ENCODE measurements at regions not wholly inside any gene's neighbourhood (a gene's known extent, or its start where the extent isn't known, plus 50 kb on each side); places are given as distances from the start of the nearest gene placed in this dataset.

- no peak for DNase-seq
Observed at GRCh38 chr13:106738186-106738678, 170.3 kb upstream of the ARGLU1 start.

DNA sequence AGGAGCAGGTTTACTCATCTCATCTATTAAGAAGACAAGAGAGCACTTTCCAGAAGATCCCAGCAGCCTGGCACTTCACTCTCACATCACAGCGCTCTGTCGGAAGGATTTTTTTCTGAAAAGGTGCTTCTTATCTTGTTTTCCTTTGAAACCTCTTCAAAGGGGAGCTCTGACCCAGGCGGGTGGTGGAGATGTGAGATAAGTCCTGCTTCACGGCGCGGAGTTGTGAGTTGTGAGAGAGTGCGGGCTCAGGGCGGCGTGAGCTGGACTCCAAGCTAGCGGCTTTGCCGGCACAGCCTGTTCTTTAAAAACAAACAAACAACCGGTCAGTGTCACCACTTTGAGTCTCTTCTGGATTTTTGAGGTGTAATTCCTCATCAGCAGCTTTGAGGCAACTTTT, 169.0 kb upstream of the ARGLU1 start:
- DNase-seq: no peak

GRCh38 chr13:106734198-106734597, 166.3 kb upstream of the ARGLU1 start:
- DNase-seq: no peak

DNA sequence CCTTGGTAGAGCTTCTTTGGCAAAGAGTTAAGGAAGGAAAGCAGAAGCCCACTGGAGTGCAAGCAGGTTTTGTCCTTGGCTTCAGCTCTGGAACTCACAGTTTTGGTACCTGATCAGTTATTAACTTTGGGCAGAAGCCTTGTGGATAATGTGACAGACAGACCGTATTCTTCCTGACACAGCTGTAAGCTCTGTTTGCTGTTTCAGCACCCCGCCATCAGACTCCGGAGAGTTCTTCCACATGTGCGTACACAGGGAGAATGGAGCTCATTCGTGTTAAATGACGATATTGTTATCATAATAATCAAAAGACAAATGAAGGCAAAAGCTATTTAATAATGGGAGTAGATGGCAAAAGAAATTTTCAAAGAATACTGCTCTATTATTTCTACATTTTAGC, 155.1 kb upstream of the ARGLU1 start:
- no peak for DNase-seq

DNA sequence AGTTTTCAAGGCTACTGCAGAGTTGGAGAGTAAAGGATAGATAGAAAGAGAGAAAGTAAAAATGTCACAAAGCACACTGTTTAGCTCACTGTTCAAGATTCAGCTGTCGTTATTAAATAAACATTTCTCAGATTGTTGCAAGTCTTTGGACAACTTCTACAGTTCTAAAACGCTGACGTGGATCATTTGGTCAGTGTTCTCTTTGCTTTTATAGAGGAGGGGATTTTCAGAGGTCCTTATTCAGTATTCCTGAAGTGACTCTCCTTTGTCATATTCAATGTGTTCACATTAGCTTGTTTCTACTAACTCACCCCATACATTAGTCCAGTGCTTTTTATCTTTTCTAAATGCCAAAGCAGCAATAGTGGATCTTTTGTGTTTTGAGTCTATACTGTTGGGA, 154.7 kb upstream of the ARGLU1 start:
- DNase-seq: no peak

DNA sequence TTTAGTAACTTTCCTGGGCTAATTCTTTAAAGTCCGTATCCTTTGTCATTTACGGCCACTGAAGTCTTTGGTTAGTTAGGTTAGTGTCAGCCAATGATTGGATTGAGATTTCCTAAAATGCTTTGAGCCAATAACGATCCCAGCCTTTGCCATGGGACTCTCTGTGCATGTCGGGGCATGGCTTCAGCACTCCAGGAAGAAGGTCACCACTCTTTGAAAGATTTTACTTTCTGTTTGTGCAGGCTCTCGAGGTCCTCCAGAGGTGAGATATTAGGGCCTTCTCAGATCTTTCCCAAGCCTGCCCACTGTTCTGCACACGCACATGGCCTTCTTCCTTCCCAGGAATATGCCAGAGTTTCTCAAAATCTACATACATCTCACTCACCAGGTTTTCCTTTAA, 153.7 kb upstream of the ARGLU1 start:
- no peak for DNase-seq

- DNase-seq: no peak
Observed at GRCh38 chr13:106714271-106714982, 146.5 kb upstream of the ARGLU1 start.

- no peak for DNase-seq
Observed at GRCh38 chr13:106712381-106712780, 144.4 kb upstream of the ARGLU1 start.

GRCh38 chr13:106710266-106710665, 142.3 kb upstream of the ARGLU1 start:
- DNase-seq: no peak

DNA sequence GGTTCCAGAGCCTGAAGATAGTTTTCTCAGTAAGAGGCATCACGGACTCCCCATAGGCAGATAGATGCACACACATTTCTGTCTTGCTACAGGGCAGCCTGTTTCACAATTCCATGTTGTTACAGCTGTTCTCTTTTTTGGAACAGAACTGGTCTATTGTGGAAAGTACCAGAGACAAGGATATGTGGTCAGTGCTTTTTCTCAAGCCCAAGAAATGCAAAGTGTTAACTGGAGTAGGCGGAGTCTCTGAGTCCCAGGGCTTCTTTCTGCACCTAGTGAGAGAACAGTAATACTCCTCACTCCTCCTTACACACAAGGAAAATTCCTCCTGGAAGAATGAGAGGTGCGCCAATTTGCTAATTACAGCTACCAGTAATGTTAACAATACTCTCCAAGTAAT, 141.6 kb upstream of the ARGLU1 start:
- no peak for DNase-seq

- DNase-seq: no peak
Observed at GRCh38 chr13:106702505-106702904, 134.6 kb upstream of the ARGLU1 start.

- DNase-seq: no peak
Observed at GRCh38 chr13:106701771-106702341, 133.9 kb upstream of the ARGLU1 start.

GRCh38 chr13:106700439-106700838, 132.5 kb upstream of the ARGLU1 start:
- DNase-seq: no peak

GRCh38 chr13:106700007-106700406, 132.1 kb upstream of the ARGLU1 start:
- DNase-seq: no peak

GRCh38 chr13:106699311-106699710, 131.4 kb upstream of the ARGLU1 start:
- no peak for DNase-seq

DNA sequence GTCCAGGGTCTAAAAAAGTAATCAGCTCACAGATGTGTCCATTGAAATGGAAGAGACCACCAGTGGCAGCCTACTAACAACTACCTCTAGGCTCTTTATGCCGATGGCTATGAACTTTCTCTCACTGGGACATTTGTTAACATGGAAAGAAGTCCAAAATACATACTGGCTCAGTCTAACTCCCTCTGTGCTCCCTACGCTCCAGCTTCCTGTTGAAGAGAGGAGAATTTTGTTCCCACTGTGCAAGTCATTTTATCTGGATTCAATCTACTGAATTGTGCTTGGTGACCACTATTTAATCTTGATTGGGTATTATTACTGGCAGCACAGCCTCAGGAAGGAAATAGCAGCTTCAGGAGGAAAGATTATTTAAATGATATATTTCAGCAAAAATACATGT, 128.8 kb upstream of the ARGLU1 start:
- DNase-seq: no peak

DNA sequence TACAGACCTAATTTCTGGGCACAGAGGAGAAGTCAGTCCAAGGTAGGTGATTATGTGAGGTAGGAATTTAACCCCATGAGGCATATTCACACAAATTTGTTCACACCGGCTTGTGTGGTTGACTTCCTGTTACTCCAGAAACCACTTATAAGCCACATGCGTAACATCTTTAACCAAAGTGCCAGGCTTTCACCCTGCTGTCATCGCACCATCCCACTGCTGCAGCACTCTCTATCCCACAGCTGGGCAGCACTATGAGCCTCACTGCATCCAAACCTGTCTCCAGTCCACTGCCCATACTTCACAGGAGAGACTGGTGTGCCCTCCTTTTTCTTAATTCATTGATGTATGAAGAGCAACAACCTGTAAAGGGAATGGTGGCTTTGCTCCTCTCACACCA, 128.2 kb upstream of the ARGLU1 start:
- DNase-seq: no peak

DNA sequence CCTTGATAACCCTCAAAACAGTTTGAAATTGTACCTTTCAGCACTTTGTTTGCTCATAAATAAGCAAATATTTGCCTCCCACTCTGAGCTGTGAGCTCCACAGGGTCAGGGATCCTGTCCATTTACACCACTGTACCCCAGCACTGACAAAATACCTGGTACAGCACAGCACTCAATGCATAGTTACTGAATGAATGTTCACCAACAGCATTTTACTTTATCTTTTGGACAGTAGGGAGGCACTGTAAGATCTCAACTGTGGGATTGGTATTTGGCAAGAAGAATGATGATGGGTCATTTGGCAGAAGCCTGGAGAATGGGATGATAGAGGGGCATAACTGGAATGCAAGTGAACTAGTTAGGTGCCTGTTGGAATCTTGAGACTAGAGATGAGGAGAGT, 127.2 kb upstream of the ARGLU1 start:
- no peak for DNase-seq

DNA sequence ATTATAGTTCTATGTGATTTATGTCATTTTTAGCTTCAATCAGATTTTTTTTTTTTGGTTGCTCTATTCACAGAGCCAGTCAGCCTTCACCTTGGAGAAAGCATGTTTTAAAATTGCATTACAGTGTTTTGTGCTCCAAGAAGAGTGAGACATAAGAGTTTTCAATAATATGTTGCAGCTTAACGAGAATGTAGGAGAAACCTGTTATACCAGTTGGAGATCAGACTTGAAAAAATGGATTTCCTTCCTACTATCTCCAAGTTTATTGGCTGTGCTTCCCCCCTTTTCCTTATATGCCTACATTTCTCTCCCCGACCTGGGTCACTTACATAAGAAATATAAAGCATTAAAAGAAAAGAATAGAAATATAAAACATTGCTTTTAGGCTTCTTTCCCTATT, 123.9 kb upstream of the ARGLU1 start:
- DNase-seq: no peak

GRCh38 chr13:106691341-106691740, 123.4 kb upstream of the ARGLU1 start:
- DNase-seq: no peak

GRCh38 chr13:106690779-106691178, 122.8 kb upstream of the ARGLU1 start:
- no peak for DNase-seq

- DNase-seq: no peak
Observed at GRCh38 chr13:106689906-106690305, 122.0 kb upstream of the ARGLU1 start.

DNA sequence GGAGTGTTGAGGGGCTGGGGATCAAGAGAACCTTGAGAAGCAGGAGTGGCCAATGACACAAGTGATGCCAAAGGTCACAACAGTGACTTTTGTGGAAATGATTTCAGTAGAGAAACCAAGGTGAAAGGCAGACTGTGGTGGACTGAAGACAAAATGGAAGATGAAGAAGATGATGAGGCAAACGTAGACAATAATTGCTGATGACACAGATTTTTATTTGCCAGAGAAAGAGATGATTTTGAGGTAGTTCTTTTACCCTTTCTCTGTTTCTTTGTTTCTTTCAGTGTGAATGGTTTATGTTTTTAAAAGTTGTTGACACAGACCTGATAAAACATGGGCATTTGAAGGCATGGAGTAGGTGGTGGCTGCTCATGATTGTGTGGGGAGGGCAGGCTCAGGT, 121.0 kb upstream of the ARGLU1 start:
- no peak for DNase-seq

- DNase-seq: no peak
Observed at GRCh38 chr13:106686163-106686562, 118.2 kb upstream of the ARGLU1 start.

DNA sequence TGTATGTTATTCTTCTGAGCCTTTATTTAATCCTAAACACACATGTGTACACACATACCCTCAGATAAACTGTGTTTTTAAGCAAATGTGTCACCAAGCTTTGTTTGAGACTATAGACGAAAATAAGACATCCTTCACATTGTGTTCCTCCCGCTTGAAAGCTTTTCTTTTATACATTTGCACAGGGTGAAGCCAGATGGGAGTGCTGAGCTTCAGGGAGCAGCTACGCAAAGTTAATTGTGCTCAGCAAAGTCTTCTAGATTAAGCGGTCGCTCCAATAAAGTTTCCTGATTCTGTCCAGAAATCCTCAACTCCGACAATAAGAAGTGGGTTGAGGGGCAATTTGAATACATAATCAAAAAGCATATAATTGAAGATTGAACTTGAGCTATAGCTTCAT, 117.2 kb upstream of the ARGLU1 start:
- DNase-seq: no peak

Measured in bone marrow (tissue), 2 donors.